IMR-90 (cell line): ENCODE measurements at regions not wholly inside any gene's neighbourhood (a gene's known extent, or its start where the extent isn't known, plus 50 kb on each side); places are given as distances from the start of the nearest gene placed in this dataset.

Experiments
- ATAC-seq: fragments of 200-7000 bp; cut with Tn5 transposase; 2 replicates; pipeline ENCODE4 v1.9.1; 2020; ENCODE audit warnings: low read depth, mild to moderate bottlenecking, moderate library complexity
- BruUV-seq: library from RNA; stranded (reverse); fragments of 400-500 nt; replicated peaks from 2 replicates; lab custom pipeline; 2021; lab: Mats Ljungman, UMichigan
- CTCF ChIA-PET: fragments of 300-600 bp; formaldehyde crosslinking; extraction: SDS; loops from one replicate; lab custom pipeline; 2021; ENCODE audit warnings: antibody characterized with exemption; lab: Yijun Ruan, JAX
- POLR2A ChIA-PET: fragments of 300-600 bp; sonication (Branson Sonifier 250); formaldehyde crosslinking; loops from one replicate; lab custom pipeline; 2022; ENCODE audit warnings: antibody characterized with exemption; ENCODE audit not compliant: unreplicated experiment; lab: Charles Lee
- DNase-seq: peaks from one replicate; pipeline ENCODE4 v3.0.0; 2013
- H2AFZ ChIP-seq: replicated peaks from 2 replicates; pipeline ENCODE3; 2013; ENCODE audit warnings: low read length, mild to moderate bottlenecking; ENCODE audit not compliant: poor library complexity
- H2AK5ac ChIP-seq: 2 replicates; pipeline ENCODE4 v1.6.1; 2013; ENCODE audit warnings: low read depth, low read length, inconsistent platforms
- H2AK9ac ChIP-seq: replicated peaks from 2 replicates; pipeline ENCODE3; 2013; ENCODE audit warnings: mild to moderate bottlenecking, low read depth, low read length, moderate library complexity; ENCODE audit not compliant: poor library complexity
- H2BK120ac ChIP-seq: 2 replicates; pipeline ENCODE4 v1.6.1; 2013; ENCODE audit warnings: low read depth, low read length, inconsistent platforms
- H2BK15ac ChIP-seq: 3 replicates; pipeline ENCODE4 v1.6.1; 2013; ENCODE audit warnings: low read depth, low read length, inconsistent platforms
- H2BK20ac ChIP-seq: 2 replicates; pipeline ENCODE4 v1.6.1; 2013; ENCODE audit warnings: low read depth, mild to moderate bottlenecking, inconsistent platforms, low read length, moderate library complexity
- H2BK5ac ChIP-seq: 2 replicates; pipeline ENCODE4 v1.6.1; 2013; ENCODE audit warnings: mild to moderate bottlenecking, low read depth, low read length, inconsistent platforms; ENCODE audit not compliant: poor library complexity, severe bottlenecking
- H3K14ac ChIP-seq: replicated peaks from 2 replicates; pipeline ENCODE4 v1.6.1; 2013; ENCODE audit warnings: low read depth, low read length, inconsistent platforms
- H3K18ac ChIP-seq: 2 replicates; pipeline ENCODE4 v1.6.1; 2013; ENCODE audit warnings: low read depth, low read length, control low read depth
- H3K23ac ChIP-seq: 2 replicates; pipeline ENCODE4 v1.6.1; 2013; ENCODE audit warnings: low read depth, low read length, inconsistent platforms
- H3K27ac ChIP-seq: 2 replicates; pipeline ENCODE4 v1.5.1; 2013; ENCODE audit warnings: mild to moderate bottlenecking, control low read depth, low read length; ENCODE audit not compliant: insufficient read depth
- H3K27me3 ChIP-seq: 2 replicates; pipeline ENCODE4 v1.6.1; 2013; ENCODE audit warnings: low read length; ENCODE audit not compliant: control insufficient read depth, insufficient read depth
- H3K36me3 ChIP-seq: 2 replicates; pipeline ENCODE4 v1.6.1; 2013; ENCODE audit warnings: low read length, mixed read lengths; ENCODE audit not compliant: control insufficient read depth, insufficient read depth
- H3K4ac ChIP-seq: 2 replicates; pipeline ENCODE4 v1.6.1; 2013; ENCODE audit warnings: low read depth, low read length, inconsistent platforms
- H3K4me1 ChIP-seq: 2 replicates; pipeline ENCODE4 v1.6.1; 2013; ENCODE audit warnings: low read length, mixed read lengths; ENCODE audit not compliant: control insufficient read depth, insufficient read depth
- H3K4me2 ChIP-seq: 2 replicates; pipeline ENCODE4 v1.6.1; 2013; ENCODE audit warnings: low read depth, mild to moderate bottlenecking, control low read depth, low read length, moderate library complexity
- H3K4me3 ChIP-seq: 2 replicates; pipeline ENCODE4 v1.5.1; 2013; ENCODE audit warnings: low read depth, mild to moderate bottlenecking, control low read depth, low read length, moderate library complexity; ENCODE audit not compliant: insufficient read depth
- H3K56ac ChIP-seq: 2 replicates; pipeline ENCODE4 v1.6.1; 2013; ENCODE audit warnings: low read length, inconsistent platforms; ENCODE audit not compliant: insufficient read depth; ENCODE audit errors: extremely low read depth
- H3K79me1 ChIP-seq, 2 experiments: 2 replicates each; pipeline ENCODE4 v1.6.1; 2013; ENCODE audit warnings: low read length in 2 of 2, inconsistent platforms in 1 of 2, low read depth in 1 of 2
- H3K9ac ChIP-seq: 2 replicates; pipeline ENCODE4 v1.6.1; 2013; ENCODE audit warnings: low read depth, low read length, control low read depth
- H3K9me1 ChIP-seq: 2 replicates; pipeline ENCODE4 v1.6.1; 2013; ENCODE audit warnings: low read length, inconsistent platforms; ENCODE audit not compliant: insufficient read depth
- H3K9me3 ChIP-seq: 2 replicates; pipeline ENCODE4 v1.6.1; 2013; ENCODE audit warnings: low read length; ENCODE audit not compliant: control insufficient read depth, insufficient read depth
- H4K20me1 ChIP-seq: 2 replicates; pipeline ENCODE4 v1.6.1; 2013; ENCODE audit warnings: low read length, inconsistent platforms; ENCODE audit not compliant: insufficient read depth
- H4K5ac ChIP-seq: 2 replicates; pipeline ENCODE4 v1.6.1; 2013; ENCODE audit warnings: mild to moderate bottlenecking, low read depth, low read length, control low read depth
- H4K8ac ChIP-seq, 2 experiments: 2 replicates each; pipeline ENCODE4 v1.6.1; 2013; ENCODE audit warnings: low read depth in 2 of 2, low read length in 2 of 2, control low read depth in 1 of 2, inconsistent platforms in 1 of 2
- H4K91ac ChIP-seq: 2 replicates; pipeline ENCODE4 v1.6.1; 2013; ENCODE audit warnings: low read depth, low read length, inconsistent platforms; ENCODE audit not compliant: insufficient read depth
- BHLHE40 ChIP-seq: fragments of 150-350 bp; IDR thresholded peaks from 2 replicates; pipeline ENCODE4 v1.6.1; 2016; ENCODE audit warnings: mild to moderate bottlenecking, low read depth, low read length
- CEBPB ChIP-seq: IDR thresholded peaks from 2 replicates; pipeline ENCODE4 v1.6.1; 2012; ENCODE audit warnings: low read depth, low read length, improper control_type of control experiment
- CHD1 ChIP-seq: IDR thresholded peaks from 2 replicates; pipeline ENCODE4 v1.6.1; 2012; ENCODE audit warnings: low read depth, low read length, improper control_type of control experiment
- FOS ChIP-seq: fragments of 150-350 bp; IDR thresholded peaks from 2 replicates; pipeline ENCODE4 v1.6.1; 2016; ENCODE audit warnings: low read depth, low read length
- MAFK ChIP-seq: IDR thresholded peaks from 2 replicates; pipeline ENCODE4 v1.6.1; 2012; ENCODE audit warnings: low read depth, low read length, improper control_type of control experiment
- MAZ ChIP-seq: IDR thresholded peaks from 2 replicates; pipeline ENCODE4 v1.6.1; 2012; ENCODE audit warnings: low read depth, mild to moderate bottlenecking, low read length, improper control_type of control experiment, moderate library complexity, borderline replicate concordance
- MXI1 ChIP-seq: IDR thresholded peaks from 2 replicates; pipeline ENCODE4 v1.6.1; 2012; ENCODE audit warnings: low read depth, mild to moderate bottlenecking, low read length, moderate library complexity, borderline replicate concordance
- NFE2L2 ChIP-seq: fragments of 150-350 bp; IDR thresholded peaks from 2 replicates; pipeline ENCODE4 v1.6.1; 2016; ENCODE audit warnings: low read depth, mild to moderate bottlenecking, low read length
- POLR2A ChIP-seq: IDR thresholded peaks from 2 replicates; pipeline ENCODE4 v1.6.1; 2012; ENCODE audit warnings: mild to moderate bottlenecking, low read depth, low read length
- RAD21 ChIP-seq: IDR thresholded peaks from 2 replicates; pipeline ENCODE4 v1.6.1; 2012; ENCODE audit warnings: low read length, improper control_type of control experiment
- RCOR1 ChIP-seq: IDR thresholded peaks from 2 replicates; pipeline ENCODE4 v1.6.1; 2012; ENCODE audit warnings: mild to moderate bottlenecking, low read length, improper control_type of control experiment; ENCODE audit not compliant: insufficient replicate concordance
- RFX5 ChIP-seq: IDR thresholded peaks from 2 replicates; pipeline ENCODE4 v1.8.0; 2012; ENCODE audit warnings: low read depth, mild to moderate bottlenecking, low read length, moderate library complexity
- SMC3 ChIP-seq: fragments of 150-350 bp; IDR thresholded peaks from 2 replicates; pipeline ENCODE4 v1.6.1; 2016; ENCODE audit warnings: low read depth, mild to moderate bottlenecking, antibody characterized with exemption, low read length, moderate library complexity
- WGBS, 2 experiments: methylation state at CpG; one replicate each; pipeline versions ENCODE4 v1.1.5 to v1.1.7; 2013; ENCODE audit warnings: missing lambda C conversion rate in 2 of 2; ENCODE audit not compliant: insufficient read length in 1 of 2; ENCODE audit errors: extremely low coverage in 2 of 2; 5-methylcytosine and 5-hydroxymethylcytosine counted together
- dilution Hi-C: fragments of 300-500 bp; cut with HindIII; formaldehyde crosslinking; loops from one replicate; pipeline ENCODE4 v1.14.3; 2018; ENCODE audit warnings: low sequenced_read_pairs; ENCODE audit not compliant: unreplicated experiment
- in situ Hi-C: fragments of 300-500 bp; cut with MboI; formaldehyde crosslinking; loops from 3 replicates; pipeline ENCODE4 v1.14.3; 2019; ENCODE audit warnings: low sequenced_read_pairs, inconsistent platforms, mixed read lengths
- intact Hi-C: fragments of 100-400 bp; cut with micrococcal nuclease; formaldehyde crosslinking; loops from 2 replicates; pipeline ENCODE4 v1.10.0; 2022
- TF ChIP-seq, protein P1 (sequence below): conservative IDR thresholded peaks from 2 replicates; pipeline ENCODE4 v1.5.1; 2012; ENCODE audit warnings: mild to moderate bottlenecking, low read depth, low read length, improper control_type of control experiment
- TF ChIP-seq, protein P2 (sequence below): fragments of 150-350 bp; IDR thresholded peaks from 2 replicates; pipeline ENCODE4 v1.6.1; 2017; ENCODE audit warnings: mild to moderate bottlenecking, antibody characterized with exemption, low read length, low read depth
- TF ChIP-seq, protein P3 (sequence below): fragments of 150-350 bp; IDR thresholded peaks from 2 replicates; pipeline ENCODE4 v1.6.1; 2016; ENCODE audit warnings: low read depth, mild to moderate bottlenecking, low read length, moderate library complexity, borderline replicate concordance

DNA sequence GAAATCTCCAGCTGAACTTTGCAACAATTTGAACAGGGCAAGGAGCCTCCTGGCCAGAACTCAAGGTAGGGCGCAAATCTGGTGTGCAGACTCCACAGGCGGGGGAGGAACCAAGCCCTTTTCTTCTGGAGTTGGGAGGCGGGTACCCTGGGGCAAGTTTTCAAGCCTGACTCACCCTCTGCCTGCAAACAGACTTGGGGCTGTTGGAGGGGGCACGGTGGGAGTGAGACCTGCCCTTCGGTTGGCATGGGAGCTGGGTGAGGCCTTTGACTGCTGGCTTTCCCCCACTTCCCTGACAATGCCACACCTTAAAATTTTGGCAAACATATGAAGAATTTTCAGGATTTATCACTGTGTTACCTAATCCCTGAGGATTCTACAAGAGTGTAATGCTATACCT is 709.8 kb upstream of the DIAPH2 start:
- H3K4me3 ChIP-seq, result no peak overlapping the region
- H4K5ac ChIP-seq, result no peak overlapping the region
- no peaks in the 10 kb centered on the region; the same call in 1 of the 2 replicates for H3K27me3 ChIP-seq
- H2BK15ac ChIP-seq, result no peak overlapping the region
- H4K8ac ChIP-seq, result no peak overlapping the region
- H2BK20ac ChIP-seq, result no peak overlapping the region
- no peaks in the 10 kb centered on the region for H3K36me3 ChIP-seq
- H2AK9ac ChIP-seq, result no peak overlapping the region
- H3K9ac ChIP-seq, result no peak overlapping the region
- ChIA-PET CTCF (no interaction called here), POLR2A (no interaction called here)
- H2AFZ ChIP-seq, result no peak overlapping the region
- TF ChIP-seq MXI1 (no peak), NFE2L2 (no peak), MAZ (no peak), RFX5 (no peak), RAD21 (no peak), FOS (no peak), MAFK (no peak), POLR2A (no peak), RCOR1 (no peak), BHLHE40 (no peak), CHD1 (no peak), CEBPB (no peak), SMC3 (no peak)
- TF ChIP-seq, protein P1, sequence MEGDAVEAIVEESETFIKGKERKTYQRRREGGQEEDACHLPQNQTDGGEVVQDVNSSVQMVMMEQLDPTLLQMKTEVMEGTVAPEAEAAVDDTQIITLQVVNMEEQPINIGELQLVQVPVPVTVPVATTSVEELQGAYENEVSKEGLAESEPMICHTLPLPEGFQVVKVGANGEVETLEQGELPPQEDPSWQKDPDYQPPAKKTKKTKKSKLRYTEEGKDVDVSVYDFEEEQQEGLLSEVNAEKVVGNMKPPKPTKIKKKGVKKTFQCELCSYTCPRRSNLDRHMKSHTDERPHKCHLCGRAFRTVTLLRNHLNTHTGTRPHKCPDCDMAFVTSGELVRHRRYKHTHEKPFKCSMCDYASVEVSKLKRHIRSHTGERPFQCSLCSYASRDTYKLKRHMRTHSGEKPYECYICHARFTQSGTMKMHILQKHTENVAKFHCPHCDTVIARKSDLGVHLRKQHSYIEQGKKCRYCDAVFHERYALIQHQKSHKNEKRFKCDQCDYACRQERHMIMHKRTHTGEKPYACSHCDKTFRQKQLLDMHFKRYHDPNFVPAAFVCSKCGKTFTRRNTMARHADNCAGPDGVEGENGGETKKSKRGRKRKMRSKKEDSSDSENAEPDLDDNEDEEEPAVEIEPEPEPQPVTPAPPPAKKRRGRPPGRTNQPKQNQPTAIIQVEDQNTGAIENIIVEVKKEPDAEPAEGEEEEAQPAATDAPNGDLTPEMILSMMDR, result no peak
- TF ChIP-seq, protein P2, sequence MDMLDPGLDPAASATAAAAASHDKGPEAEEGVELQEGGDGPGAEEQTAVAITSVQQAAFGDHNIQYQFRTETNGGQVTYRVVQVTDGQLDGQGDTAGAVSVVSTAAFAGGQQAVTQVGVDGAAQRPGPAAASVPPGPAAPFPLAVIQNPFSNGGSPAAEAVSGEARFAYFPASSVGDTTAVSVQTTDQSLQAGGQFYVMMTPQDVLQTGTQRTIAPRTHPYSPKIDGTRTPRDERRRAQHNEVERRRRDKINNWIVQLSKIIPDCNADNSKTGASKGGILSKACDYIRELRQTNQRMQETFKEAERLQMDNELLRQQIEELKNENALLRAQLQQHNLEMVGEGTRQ, result no peak
- TF ChIP-seq, protein P3, sequence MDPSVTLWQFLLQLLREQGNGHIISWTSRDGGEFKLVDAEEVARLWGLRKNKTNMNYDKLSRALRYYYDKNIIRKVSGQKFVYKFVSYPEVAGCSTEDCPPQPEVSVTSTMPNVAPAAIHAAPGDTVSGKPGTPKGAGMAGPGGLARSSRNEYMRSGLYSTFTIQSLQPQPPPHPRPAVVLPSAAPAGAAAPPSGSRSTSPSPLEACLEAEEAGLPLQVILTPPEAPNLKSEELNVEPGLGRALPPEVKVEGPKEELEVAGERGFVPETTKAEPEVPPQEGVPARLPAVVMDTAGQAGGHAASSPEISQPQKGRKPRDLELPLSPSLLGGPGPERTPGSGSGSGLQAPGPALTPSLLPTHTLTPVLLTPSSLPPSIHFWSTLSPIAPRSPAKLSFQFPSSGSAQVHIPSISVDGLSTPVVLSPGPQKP, result no peak
- H3K4me1 ChIP-seq, result no peaks in the 10 kb centered on the region
- H3K9me1 ChIP-seq, result no peaks in the 10 kb centered on the region
- in situ Hi-C loops (no loop called here), dilution Hi-C loops (no loop called here), intact Hi-C loops (no loop called here)
- H3K4ac ChIP-seq, result no peak overlapping the region
- H3K79me1 ChIP-seq, result no peaks in the 10 kb centered on the region
- H4K91ac ChIP-seq, result no peak overlapping the region
- H2BK120ac ChIP-seq, result no peak overlapping the region
- DNase-seq (no peak), ATAC-seq (no peak)
- H2BK5ac ChIP-seq, result no peak overlapping the region
- BruUV-seq, result no TSS peak
- no peak overlapping the region for H3K23ac ChIP-seq
- H4K20me1 ChIP-seq, result no peaks in the 10 kb centered on the region
- H3K18ac ChIP-seq, result no peak overlapping the region
- no peak overlapping the region for H3K14ac ChIP-seq
- no peak overlapping the region for H3K56ac ChIP-seq
- no CpG with 5 or more reads among the region's 5 CpGs for WGBS, 2 experiments
- H3K9me3 ChIP-seq, result no peaks in the 10 kb centered on the region
- H3K4me2 ChIP-seq, result no peak overlapping the region
- H3K27ac ChIP-seq, result no peak overlapping the region
- no peak overlapping the region for H2AK5ac ChIP-seq
